ENCODE measurements at regions not wholly inside any gene's neighbourhood (a gene's known extent, or its start where the extent isn't known, plus 50 kb on each side); places are given as distances from the start of the nearest gene placed in this dataset.

- no peak for TF ChIP-seq PATZ1 (CRISPR knock-in tag; IDR thresholded peaks at IDR 0.05; ENCODE audit: borderline replicate concordance)
- TF ChIP-seq CREB5 (CRISPR knock-in tag; IDR thresholded peaks at IDR 0.05; ENCODE audit: low read depth), result no peak
- TF ChIP-seq ZNF565 (CRISPR knock-in tag; conservative IDR thresholded peaks at IDR 0.05; ENCODE audit: low read depth), result no peak
- no peak for TF ChIP-seq BACH2 (CRISPR knock-in tag; IDR thresholded peaks at IDR 0.05; ENCODE audit: borderline replicate concordance)
Measured at GRCh38 chr1:223023863-223024262, 119.2 kb downstream of the TLR5 start.
